ENCODE measurements at regions not wholly inside any gene's neighbourhood (a gene's known extent, or its start where the extent isn't known, plus 50 kb on each side); places are given as distances from the start of the nearest gene placed in this dataset.

DNA sequence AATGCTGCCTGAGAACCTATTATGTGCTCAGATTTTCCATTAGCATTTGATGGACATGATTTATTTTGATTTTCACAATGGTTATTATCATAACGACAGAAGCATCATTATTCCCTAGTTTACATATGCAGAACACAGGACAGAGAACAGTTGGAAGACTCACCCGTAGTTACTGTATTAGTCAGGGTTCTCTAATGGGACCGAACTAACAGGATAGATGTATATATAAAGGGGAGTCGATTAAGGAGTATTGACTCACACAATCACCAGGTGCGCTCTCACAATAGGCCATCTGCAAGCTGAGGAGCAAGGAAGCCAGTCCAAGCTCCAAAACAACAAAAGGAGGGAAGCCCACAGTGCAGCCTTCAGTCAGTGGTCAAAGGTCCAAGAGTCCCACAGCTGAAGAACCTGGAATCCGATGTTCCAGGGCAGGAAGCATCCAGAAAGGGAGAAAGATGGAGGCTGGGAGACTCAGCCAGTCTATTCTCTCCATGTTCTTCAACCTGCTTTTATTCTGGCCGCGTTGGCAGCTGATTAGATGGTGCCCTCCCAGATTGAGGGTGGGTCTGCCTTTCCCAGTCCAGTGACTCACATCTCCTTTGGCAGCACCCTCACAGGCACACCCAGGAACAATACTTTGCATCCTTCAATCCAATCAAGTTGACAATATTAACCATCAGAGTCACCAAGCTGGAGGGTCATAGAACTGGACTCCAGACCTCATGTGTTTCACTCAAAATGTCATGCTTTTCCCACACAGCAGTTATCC lies 92.7 kb upstream of the XYLT1 start:
- TF ChIP-seq, protein P1, sequence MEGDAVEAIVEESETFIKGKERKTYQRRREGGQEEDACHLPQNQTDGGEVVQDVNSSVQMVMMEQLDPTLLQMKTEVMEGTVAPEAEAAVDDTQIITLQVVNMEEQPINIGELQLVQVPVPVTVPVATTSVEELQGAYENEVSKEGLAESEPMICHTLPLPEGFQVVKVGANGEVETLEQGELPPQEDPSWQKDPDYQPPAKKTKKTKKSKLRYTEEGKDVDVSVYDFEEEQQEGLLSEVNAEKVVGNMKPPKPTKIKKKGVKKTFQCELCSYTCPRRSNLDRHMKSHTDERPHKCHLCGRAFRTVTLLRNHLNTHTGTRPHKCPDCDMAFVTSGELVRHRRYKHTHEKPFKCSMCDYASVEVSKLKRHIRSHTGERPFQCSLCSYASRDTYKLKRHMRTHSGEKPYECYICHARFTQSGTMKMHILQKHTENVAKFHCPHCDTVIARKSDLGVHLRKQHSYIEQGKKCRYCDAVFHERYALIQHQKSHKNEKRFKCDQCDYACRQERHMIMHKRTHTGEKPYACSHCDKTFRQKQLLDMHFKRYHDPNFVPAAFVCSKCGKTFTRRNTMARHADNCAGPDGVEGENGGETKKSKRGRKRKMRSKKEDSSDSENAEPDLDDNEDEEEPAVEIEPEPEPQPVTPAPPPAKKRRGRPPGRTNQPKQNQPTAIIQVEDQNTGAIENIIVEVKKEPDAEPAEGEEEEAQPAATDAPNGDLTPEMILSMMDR (conservative IDR thresholded peaks at IDR 0.05; ENCODE audit: low read length), result no peak
- no peak for TF ChIP-seq EZH2phosphoT487 (IDR thresholded peaks at IDR 0.05; ENCODE audit: borderline replicate concordance, low read depth, low read length)
